ENCODE measurements at regions not wholly inside any gene's neighbourhood (a gene's known extent, or its start where the extent isn't known, plus 50 kb on each side); places are given as distances from the start of the nearest gene placed in this dataset.

DNA sequence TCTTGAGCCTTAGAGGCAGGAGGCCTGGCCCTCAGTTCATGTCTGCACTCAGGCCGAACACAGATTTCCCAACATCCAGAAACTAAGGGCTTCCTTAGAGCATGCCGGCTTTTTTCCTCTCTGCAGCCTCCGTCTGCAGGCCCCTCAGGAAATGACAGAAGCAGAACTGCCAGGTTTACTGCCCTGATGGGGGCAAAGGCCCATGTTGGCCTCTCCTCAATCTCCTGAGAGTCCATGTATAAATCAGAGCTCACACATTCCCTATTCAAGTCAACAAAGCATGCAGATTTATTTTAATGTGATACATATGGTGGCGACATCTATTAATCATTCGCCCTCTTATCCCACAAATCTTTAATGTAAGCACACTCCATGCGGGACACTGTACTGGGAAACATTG, 475.6 kb upstream of the HS6ST1 start:
- H3K36me3 ChIP-seq (ENCODE audit: low read depth) = no peaks in the 10 kb centered on the region
- no peak for DNase-seq
- no peaks in the 10 kb centered on the region for H3F3A ChIP-seq (ENCODE audit: insufficient read depth, low read depth)
- BruUV-seq (replicated peaks) = no TSS peak
- peaks cover 45% of the 10 kb centered on the region; the same call in 1 of the 2 replicates for H3K27me3 ChIP-seq (ENCODE audit: insufficient read depth, low read depth)
- no peak overlapping the region for H2AFZ ChIP-seq
- POLR2A ChIA-PET (ENCODE audit: unreplicated experiment) = no interaction called here
- H3K9me2 ChIP-seq (ENCODE audit: insufficient read depth) = no peaks in the 10 kb centered on the region
- no peaks in the 10 kb centered on the region for H3K4me1 ChIP-seq (replicated peaks; ENCODE audit: insufficient read depth)
- CTCF ChIA-PET = no interaction called here
- no peak for TF ChIP-seq EZH2 (IDR thresholded peaks at IDR 0.05; ENCODE audit: low read depth)
- TF ChIP-seq, protein P1, sequence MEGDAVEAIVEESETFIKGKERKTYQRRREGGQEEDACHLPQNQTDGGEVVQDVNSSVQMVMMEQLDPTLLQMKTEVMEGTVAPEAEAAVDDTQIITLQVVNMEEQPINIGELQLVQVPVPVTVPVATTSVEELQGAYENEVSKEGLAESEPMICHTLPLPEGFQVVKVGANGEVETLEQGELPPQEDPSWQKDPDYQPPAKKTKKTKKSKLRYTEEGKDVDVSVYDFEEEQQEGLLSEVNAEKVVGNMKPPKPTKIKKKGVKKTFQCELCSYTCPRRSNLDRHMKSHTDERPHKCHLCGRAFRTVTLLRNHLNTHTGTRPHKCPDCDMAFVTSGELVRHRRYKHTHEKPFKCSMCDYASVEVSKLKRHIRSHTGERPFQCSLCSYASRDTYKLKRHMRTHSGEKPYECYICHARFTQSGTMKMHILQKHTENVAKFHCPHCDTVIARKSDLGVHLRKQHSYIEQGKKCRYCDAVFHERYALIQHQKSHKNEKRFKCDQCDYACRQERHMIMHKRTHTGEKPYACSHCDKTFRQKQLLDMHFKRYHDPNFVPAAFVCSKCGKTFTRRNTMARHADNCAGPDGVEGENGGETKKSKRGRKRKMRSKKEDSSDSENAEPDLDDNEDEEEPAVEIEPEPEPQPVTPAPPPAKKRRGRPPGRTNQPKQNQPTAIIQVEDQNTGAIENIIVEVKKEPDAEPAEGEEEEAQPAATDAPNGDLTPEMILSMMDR (conservative IDR thresholded peaks at IDR 0.05) = no peak
- no peaks in the 10 kb centered on the region for H4K20me1 ChIP-seq (ENCODE audit: insufficient read depth)
- no peaks in the 10 kb centered on the region for H3K79me2 ChIP-seq (ENCODE audit: low read depth)
- no peaks in the 10 kb centered on the region for H3K9me3 ChIP-seq (ENCODE audit: insufficient read depth, low read depth)
- intact Hi-C loops (cut with micrococcal nuclease; ENCODE audit: unreplicated experiment) = no loop called here
- no peak overlapping the region for H3K4me2 ChIP-seq
- no peak overlapping the region for H3K27ac ChIP-seq
- H3K4me3 ChIP-seq = no peak overlapping the region

- no peak overlapping the region for H2AFZ ChIP-seq
- H3K9me3 ChIP-seq (ENCODE audit: insufficient read depth, low read depth) = no peaks in the 10 kb centered on the region
- no peaks in the 10 kb centered on the region for H3K79me2 ChIP-seq (ENCODE audit: low read depth)
- no peaks in the 10 kb centered on the region for H3K36me3 ChIP-seq (ENCODE audit: low read depth)
- H3F3A ChIP-seq (ENCODE audit: insufficient read depth, low read depth) = no peaks in the 10 kb centered on the region
- BruUV-seq (replicated peaks) = no TSS peak
- ChIA-PET POLR2A (ENCODE audit: unreplicated experiment) (no interaction called here), CTCF (no interaction called here)
- H4K20me1 ChIP-seq (ENCODE audit: insufficient read depth) = no peaks in the 10 kb centered on the region
- no peak overlapping the region for H3K4me3 ChIP-seq
- no peak overlapping the region for H3K27ac ChIP-seq
- H3K4me1 ChIP-seq (replicated peaks; ENCODE audit: insufficient read depth) = no peaks in the 10 kb centered on the region
- TF ChIP-seq, protein P1 (conservative IDR thresholded peaks at IDR 0.05) = no peak
- TF ChIP-seq EZH2 (IDR thresholded peaks at IDR 0.05; ENCODE audit: low read depth) = no peak
- intact Hi-C loops (cut with micrococcal nuclease; ENCODE audit: unreplicated experiment) = no loop called here
- no peak overlapping the region for H3K4me2 ChIP-seq
- peaks cover 52% of the 10 kb centered on the region for H3K27me3 ChIP-seq (ENCODE audit: insufficient read depth, low read depth)
- DNase-seq = no peak
- H3K9me2 ChIP-seq (ENCODE audit: insufficient read depth) = no peaks in the 10 kb centered on the region
Measured at GRCh38 chr2:128796321-128796720, 477.7 kb upstream of the HS6ST1 start.

- H3K4me3 ChIP-seq = no peak overlapping the region
- H3K9me2 ChIP-seq (ENCODE audit: insufficient read depth) = no peaks in the 10 kb centered on the region
- H3K36me3 ChIP-seq (ENCODE audit: low read depth) = no peaks in the 10 kb centered on the region
- ChIA-PET POLR2A (ENCODE audit: unreplicated experiment) (no interaction called here), CTCF (no interaction called here)
- H3K9me3 ChIP-seq (ENCODE audit: insufficient read depth, low read depth) = no peaks in the 10 kb centered on the region
- no peak overlapping the region for H3K4me2 ChIP-seq
- H3K27ac ChIP-seq = no peak overlapping the region
- no peaks in the 10 kb centered on the region for H4K20me1 ChIP-seq (ENCODE audit: insufficient read depth)
- intact Hi-C loops (cut with micrococcal nuclease; ENCODE audit: unreplicated experiment) = no loop called here
- no peak overlapping the region for H2AFZ ChIP-seq
- peaks cover 46% of the 10 kb centered on the region for H3K27me3 ChIP-seq (ENCODE audit: insufficient read depth, low read depth)
- TF ChIP-seq, protein P1 (conservative IDR thresholded peaks at IDR 0.05) = no peak
- no peak for TF ChIP-seq EZH2 (IDR thresholded peaks at IDR 0.05; ENCODE audit: low read depth)
- no peaks in the 10 kb centered on the region for H3K79me2 ChIP-seq (ENCODE audit: low read depth)
- no TSS peak for BruUV-seq (replicated peaks)
- no peak for DNase-seq
- H3F3A ChIP-seq (ENCODE audit: insufficient read depth, low read depth) = no peaks in the 10 kb centered on the region
- no peaks in the 10 kb centered on the region for H3K4me1 ChIP-seq (replicated peaks; ENCODE audit: insufficient read depth)
Measured at GRCh38 chr2:128797092-128797491, 478.4 kb upstream of the HS6ST1 start.
